C4-2B (cell line): ENCODE measurements at regions not wholly inside any gene's neighbourhood (a gene's known extent, or its start where the extent isn't known, plus 50 kb on each side); places are given as distances from the start of the nearest gene placed in this dataset.

Experiments used
- CTCF ChIP-seq: fragments of 450-650 bp; conservative IDR thresholded peaks from 2 replicates; pipeline ENCODE4 v1.5.1; 2017; ENCODE audit warnings: mild to moderate bottlenecking
- ZFX ChIP-seq: fragments of 450-650 bp; IDR thresholded peaks from 2 replicates; pipeline ENCODE4 v1.6.1; 2017

GRCh38 chr5:171595801-171596231 is 176.4 kb downstream of the FGF18 start:
- TF ChIP-seq CTCF (no peak), ZFX (no peak)
